ENCODE measurements at regions not wholly inside any gene's neighbourhood (a gene's known extent, or its start where the extent isn't known, plus 50 kb on each side); places are given as distances from the start of the nearest gene placed in this dataset.
"Not testable (repeated sequence)": the region's sequence is repeated elsewhere in the genome, so short reads cannot be mapped to it uniquely, and the experiment has no call there.

DNA sequence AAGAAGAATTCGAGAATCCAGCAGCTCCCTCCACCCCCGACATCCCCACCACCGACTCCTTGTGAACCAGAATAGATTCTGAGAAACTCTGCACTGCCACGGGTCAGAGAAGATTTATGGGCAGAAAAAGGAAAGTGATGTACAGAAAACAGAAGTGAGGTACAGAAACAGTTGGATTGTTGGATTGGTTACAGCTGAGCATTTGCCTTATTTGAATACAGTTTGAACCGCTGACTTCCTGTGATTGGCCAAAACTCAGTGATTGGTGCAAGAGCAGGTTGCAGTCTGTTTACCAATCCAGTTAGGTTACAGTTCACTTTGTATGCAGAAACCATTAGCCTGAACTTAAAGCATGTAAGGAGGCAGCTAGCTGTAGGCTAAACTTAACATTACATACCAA, 131.2 kb upstream of the HDDC2 start:
- DNase-seq: no peak

DNA sequence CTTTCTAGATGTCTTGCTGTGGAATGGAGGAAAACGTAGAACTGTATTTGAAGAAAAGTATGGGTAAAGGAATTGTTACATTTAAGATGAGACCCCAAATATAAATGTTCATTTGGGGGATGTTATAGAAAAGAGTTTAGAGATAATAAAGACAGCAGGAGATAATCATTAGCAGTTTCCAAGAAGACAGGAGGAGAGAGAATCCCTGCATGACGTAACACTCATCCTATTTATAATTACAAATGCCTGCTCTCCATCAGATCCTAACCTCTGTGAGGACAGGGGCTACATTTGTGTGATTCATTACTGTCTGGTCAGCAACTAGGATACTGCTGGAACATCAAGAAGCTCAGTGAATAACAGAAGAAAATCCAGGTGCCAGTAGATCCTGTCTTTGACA, 133.0 kb upstream of the HDDC2 start:
- no peak for DNase-seq

DNA sequence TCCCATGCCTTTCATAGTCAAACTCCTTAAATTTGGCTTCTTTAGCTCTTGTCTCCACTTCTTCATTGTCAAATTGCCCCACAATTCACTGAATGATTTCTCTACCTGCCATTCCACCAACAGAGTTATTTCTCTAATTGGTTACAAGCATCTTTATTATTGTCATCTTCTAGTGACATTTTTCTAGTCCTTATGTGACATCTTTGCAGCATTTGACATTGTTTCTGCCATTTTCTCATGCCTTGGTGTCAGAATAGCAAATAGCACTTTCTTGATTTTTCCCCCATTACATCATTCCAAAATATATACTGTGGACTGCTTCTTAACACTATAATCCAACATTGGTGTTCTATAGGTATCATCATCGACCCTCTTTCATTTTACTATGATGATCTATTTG, 137.7 kb upstream of the HDDC2 start:
- no peak for DNase-seq

DNA sequence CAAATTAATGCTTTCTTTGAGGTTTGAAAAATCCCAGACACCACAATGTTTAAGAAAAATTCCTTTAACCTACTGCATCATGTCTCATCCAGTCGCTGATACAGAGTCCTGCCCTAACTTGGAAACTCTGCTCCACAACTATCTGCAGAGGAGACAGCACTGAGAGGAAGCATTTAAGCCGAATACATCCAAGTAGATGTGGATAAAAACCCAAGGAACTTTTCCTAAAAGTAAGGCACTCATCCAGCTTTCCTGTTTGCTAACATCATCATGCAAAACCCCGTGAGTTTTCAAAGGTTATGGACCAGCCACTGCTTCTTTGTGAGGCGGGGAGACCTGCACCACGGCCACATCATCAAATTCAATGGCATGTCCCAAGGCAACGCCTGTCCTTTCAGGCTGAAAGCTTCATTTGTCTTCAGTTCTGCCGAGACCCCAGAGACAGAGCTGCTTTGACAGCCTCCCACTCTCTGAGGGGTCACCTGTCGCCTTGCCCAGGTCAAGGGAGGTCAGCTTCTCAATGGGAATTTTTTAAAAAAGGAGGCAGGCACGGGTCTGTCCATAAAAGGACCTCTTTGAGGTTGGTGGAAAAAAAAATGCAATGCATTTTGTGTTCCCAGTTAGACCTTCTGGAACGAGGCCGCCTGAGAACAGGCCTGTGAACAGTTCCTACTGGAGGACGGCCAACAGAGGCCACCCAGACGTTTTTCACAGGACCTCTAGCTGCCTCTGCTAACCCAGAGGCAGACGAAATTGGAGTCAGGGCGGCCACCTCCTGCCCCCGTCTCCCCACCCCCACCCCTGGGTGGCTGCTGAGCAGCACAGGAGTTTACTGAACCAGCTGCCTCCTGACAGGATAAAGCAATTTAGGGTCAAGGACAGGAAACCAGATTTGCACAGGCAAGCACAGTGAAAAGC, 142.5 kb upstream of the HDDC2 start:
- no peak for DNase-seq

DNA sequence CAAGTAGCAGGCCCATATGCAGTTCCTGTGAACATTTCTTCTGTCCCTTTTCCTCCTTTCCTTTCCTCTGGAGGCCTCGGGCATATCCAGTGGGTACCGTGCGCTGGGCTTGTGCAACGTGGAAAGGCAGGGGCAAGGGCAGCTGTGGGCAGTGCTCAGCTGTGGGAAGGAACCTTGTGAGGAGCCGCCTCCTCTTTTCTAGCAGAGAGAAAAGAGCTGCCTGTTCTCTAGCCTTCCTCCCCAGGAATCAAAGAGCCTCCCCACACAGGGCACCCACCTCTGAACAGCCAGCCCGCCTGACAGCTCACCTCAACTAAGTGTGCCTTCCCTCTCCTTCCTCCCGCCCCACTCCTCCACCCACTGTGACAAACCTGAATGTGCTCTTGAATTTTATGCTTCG, 143.3 kb upstream of the HDDC2 start:
- DNase-seq: no peak

DNA sequence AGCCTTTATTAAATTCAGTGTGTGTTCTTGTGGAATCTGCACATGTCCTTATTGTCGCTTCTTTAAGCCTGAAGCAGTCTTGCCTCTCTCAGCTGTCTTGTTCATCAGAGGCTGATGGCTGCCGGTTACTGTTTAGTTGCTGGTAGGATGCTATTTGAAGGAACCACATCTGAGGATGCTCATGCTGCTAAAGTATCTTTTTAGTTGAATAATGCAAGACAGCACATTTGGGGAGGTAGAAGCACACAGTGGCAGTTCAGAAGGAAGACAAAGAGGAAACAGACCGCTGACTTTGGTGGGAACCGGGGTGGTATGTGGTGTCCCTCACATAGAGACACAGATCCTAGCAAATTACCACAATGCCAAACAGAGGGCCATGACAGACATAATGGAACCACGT, 144.2 kb upstream of the HDDC2 start:
- DNase-seq: no peak

DNA sequence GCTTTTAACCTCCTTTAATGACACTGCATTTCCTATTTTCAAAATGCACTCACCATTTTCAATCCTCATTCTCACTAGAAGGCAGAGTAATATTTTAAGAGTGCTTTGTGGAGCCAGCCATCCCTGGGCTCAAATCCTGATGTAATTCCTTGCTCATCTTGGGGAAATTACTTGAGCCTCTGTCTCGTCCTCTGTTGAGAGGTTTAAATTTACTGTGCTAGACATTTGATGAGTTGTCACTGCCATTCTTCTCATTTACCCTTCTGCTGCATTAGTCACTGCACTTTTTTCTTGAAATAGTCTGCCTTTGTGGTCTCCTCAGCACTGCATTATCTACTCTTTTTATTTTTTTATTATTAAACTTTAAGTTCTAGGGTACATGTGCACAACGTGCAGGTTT, 150.0 kb upstream of the HDDC2 start:
- no peak for DNase-seq

DNA sequence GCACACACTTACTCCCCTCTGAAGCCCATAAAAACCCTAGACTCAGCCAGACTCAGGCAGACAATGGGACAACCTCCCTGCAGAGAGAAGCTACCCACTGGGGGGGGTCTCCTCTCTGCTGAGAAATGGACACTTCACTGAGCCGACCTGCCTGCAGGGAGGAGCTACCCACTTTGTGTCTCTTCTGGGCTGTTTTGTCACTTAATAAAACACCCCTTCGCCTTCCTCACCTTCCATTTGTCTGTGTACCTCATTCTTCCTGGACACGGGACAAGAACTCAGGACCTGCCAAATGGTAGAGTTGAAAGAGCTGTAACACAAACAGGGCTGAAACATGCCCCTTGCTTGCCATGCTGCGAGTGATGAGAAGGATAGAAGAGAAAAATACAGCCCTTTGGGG, 151.7 kb upstream of the HDDC2 start:
- no peak for DNase-seq

DNA sequence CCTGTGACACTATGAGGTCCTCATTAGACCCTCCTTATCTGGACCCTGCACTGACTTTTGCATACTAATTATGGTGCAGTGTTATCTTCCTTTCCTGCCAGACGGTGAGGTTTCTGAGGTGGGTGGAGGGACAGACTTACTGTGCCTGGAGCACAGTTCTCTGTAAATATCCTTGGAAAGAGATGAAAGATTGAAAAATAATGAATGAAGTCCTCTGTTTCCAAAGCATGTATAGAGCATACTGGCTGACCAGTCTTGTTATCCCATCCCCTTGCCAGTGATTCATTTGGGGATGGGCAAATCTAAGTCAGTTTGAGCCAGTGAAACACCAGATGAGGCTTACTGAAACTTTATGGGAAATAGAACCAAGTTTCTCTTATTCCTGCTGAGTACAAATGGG, 152.6 kb upstream of the HDDC2 start:
- no peak for DNase-seq

DNA sequence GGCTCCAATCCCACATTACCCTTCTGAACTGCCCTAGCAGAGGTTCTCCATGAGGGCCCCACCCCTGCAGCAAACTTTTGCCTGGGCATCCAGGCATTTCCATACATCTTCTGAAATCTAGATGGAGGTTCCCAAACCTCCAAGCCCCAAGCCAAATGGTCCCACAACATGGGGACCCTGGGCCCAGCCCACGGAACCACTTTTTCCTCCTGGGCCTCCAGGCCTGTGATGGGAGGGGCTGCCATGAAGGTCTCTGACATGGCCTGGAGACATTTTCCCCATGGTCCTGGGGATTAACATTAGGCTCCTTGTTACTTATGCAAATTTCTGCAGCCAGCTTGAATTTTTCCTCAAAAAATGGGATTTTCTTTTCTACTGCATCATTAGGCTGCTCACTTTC, 156.7 kb upstream of the HDDC2 start:
- DNase-seq: not testable (repeated sequence)

DNA sequence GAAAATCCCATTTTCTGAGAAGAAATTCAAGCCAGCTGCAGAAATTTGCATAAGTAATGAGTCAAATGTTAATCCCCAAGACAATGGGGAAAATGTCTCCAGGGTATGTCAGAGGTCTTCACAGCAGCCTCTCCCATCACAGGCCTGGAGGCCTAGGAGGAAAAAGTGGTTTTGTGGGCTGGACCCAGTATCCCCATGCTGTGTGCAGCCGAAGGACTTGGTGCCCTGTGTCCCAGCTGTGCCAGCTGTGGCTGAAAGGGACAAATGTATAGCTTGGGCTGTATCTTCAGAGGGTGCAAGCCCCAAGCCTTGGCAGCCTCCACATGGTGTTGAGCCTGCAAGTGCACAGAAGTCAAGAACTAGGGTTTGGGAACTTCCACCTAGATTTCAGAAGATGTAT, 163.6 kb upstream of the HDDC2 start:
- not testable (repeated sequence) for DNase-seq

DNA sequence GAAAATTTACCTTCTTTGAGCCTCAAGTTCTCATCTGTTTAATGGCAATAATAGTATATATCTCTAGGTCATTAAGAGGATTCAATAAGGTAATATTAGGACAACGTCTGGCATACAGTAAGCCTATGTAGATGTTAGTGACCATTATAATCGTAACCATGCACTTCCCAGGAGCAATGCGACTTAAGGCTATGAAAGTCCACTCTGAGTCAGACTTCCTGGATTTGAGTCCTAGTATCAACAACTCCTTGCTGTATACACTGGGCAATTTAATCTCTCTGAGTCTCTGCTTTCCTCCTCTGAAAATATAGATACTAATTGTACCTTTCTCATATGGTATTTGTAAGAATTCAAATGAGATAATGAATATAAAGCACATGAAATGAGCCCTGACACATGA, 168.1 kb upstream of the HDDC2 start:
- no peak for DNase-seq

DNA sequence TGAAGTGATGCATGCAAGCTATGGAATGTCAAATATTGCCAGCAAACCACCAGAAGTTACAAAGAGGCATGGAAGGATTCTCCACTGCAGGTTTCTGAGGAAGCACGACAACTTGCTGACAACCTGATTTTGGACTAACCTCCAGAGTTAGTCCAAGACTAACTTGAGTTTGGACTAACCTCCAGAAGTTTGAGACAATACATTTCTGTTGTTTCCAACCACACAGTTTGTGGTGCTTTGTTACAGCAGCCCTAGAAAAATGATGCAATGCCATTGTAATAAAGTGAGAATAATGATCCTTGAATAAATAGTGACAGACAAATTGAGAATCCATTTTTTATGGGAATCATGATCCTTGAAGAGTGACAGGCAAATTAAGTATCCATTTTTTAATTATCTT, 169.9 kb upstream of the HDDC2 start:
- no peak for DNase-seq

DNA sequence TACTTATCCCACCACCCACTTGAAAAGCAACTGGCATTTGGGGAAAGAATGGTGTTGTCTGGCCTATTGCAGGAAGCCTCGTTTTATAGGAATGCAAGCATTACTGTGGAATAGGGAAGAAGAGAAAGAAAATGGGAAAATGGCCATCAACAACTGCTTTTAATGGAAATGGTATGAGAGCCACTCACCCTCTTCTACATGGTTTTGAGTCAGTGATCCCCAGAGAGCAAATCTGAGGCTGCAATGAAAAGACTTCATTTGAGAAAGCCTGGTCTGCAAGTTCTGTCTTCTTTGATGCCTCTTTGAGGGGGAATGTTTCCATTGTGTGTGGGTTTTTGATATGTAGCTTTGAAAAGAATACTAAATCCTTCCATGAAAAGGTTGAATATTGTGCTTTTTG, 172.3 kb upstream of the HDDC2 start:
- DNase-seq: no peak

DNA sequence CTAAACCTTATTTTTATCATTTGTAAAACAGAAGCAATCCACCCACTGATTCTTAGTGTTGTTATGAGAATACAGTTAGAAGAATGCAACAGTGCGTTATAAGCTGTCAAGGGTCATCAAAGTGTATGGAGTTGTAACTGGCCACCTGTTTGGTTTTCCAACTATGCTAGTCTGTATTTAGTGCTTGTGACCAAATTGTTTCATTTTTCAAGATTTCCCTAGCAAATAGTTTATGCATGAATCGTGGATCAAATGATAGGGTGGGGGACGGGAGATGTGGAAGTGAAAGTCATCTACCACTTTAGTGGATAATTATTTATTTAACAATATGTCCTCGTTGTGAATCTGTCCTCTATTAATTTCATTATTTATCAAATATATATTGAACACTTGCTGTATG, 175.4 kb upstream of the HDDC2 start:
- no peak for DNase-seq

DNA sequence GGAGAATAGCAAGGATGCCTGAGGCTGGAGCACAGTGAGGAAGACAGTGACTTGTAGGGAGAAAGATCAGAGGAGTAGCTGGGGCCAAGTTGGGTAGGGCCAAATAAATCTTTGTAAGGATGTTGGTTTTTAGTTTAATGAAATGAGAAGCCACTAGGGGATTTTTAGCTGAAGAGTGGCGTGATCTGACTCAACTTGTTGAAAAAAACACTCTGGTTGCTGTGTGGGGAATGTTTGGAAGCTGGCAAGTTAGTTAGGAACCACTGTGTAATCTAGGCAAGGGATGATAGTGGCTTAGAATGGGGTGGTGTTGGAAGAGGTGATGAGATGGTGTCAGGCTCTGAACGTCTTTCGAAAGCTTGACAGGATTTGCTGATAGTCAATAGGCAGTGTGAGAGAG, 176.1 kb upstream of the HDDC2 start:
- DNase-seq: no peak

DNA sequence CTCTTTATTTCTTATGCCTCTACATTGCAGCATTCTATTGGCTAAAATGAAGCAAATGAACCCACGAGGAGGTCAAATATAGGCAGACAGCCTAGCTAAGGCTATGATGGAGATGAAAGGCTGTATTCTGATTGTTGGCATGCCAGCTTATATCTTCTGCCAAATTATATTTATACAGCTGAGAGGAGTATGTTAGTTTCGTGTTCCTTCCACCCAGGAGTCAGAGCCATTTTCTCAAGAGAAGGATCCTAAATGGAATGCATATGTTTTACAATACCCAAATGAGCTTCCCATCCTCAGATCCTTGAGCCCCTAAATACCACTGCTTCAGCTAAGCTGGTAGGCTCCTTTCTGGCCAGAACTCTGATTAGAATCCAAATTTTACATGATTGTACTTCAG, 178.4 kb upstream of the HDDC2 start:
- no peak for DNase-seq

DNA sequence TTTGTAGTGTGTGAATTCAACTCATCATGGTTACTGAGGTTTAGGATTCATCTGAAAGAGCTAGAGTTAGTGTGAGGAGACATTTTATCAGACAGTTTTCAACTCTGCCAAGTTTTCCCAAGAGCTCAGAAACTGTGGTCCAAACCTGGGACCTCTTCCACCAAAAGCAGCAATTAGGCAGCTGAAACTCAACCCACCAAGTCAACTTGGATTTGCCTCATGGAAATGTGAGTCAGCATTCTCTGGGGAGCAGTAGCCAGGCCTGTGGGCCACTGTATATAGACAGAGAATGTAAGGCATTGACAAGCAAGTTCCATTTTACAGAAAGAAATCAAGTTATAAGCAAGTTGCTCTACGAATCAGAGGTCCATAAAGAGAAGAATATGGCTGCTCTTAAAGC, 178.8 kb upstream of the HDDC2 start:
- no peak for DNase-seq

DNA sequence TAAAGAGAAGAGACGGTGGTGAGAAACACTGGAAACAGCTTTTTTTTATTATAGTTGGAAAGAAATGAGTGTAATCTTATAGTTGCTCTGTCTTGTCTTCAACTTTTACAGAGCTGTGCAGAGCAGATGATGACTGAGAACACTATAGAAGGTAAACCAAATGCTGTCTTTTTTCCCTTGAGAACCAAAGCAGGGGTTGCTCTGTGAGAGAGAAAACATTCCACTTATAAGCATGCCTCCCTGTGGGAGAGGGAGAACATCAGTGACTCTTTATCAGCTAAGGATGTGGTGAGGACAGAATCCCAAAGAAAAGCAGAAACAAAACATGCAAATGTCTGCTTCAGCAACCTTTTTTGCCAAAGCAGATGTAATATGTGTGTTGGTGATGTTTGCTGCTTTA, 179.3 kb upstream of the HDDC2 start:
- DNase-seq: no peak

DNA sequence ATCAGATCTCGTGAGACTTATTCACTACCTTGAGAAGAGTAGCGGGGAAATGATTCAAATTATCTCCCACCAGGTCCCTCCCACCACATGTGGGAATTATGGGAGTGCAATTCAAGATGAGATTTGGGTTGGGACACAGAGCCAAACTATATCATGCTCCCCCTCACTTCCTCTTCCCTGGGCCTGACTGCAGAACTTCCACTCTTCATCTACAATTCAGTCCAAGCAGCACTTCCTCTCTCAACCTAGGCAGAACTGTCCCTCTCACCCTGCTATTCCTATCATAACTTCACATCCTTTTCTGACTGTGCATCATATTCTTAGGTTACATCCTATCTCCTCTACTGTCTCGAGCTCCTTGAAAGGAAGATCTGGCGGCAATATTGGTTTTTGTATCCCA, 184.0 kb upstream of the HDDC2 start:
- no peak for DNase-seq

DNA sequence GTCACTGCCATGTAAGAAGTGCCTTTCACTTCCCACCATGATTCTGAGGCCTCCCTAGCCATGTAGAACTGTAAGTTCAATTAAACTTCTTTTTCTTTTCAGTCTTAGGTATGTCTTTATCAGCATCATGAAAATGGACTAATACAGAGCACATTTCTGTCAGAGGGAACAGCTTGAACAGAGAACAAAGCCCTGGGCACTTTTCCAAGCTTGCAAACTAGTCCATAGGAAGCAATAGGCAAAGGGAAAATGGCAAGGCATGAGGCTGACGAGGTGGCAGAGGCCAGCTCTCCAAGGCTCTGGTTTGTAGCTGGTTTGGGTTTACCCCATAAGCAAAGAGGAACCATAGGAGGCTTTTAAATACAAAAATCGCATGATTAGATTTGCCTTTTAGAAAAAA, 185.1 kb upstream of the HDDC2 start:
- no peak for DNase-seq

DNA sequence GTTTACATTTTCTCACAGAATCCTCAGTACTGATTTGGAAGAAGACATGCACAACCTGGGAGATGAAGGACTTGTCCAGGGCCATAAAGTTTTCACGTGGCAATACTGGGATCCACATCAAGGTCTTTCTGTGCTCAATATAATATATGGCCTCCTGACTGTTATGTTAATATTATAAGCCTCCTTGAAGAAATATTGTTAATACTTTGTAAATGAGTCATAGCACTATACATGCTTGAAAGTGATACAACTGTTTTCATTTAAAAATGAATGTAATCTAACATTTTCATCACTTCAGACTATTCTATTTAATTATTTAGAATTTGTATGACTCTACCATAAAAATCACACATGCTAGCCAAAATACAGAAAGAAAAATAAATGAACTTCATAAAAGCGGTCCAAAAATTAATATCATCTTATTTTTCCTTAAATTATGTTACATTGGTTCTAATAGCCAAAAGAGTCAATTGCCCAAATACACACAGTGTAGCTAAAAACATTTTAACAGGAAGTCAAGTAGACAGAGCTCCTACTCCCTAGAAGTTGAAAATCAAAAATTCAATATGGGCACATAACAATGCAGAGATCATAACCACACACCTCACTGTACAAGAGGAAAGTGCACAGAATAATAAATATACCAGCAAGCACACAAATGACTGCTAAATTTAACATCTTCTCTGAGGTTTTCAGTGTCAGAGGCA, 188.0 kb upstream of the HDDC2 start:
- no peak for DNase-seq

DNA sequence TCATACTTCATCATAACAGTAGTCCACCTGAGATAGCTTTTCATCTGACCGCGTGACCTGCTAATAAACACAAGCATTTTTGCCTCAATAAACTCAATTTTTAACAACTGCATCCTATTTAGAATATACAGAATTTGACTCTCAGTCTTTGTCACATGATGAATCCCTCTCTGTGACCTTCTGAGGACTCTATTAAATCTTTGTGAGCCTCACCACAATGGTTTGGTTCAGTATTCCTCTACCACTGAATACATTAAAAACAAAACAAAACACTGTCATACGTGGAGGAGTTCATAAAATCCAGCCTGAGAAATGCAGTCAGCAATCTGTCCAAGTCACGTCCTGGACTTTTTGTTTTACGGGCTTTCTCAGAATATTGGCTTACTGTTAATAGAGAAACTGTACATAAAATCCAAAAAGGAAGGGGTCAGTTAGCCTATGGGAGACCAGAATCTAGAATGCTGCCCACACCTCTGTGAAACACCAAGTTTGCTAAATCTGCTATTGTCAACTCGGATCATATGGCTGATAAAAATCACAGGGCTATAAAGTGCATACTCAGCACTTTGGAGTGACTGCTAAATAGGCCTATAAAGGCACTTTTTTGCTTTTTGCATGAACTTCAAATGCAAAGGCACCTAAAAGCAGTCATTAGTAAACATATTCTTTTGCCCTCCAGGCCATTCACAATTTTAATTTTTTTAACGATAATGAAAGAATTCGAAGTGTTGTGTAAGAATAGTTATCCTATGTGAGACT, 190.3 kb upstream of the HDDC2 start:
- no peak for DNase-seq

DNA sequence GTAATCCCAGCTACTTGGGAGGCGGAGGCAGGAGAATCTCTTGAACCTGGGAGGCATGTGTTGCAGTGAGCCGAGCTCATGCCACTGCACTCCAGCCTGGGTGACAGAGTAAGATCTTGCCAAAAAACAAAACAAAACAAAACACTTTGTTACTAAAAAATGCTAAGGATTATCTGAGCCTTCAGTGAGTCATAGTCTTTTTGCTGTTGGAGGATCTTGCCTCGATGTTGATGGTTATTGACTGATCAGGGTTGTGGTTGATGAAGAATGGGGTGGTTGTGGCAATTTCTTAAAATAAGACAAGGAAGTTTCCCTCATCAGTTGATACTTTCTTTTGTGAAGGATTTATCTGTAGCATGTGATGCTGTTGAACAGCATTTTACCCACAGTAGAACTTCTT, 196.8 kb upstream of the HDDC2 start:
- no peak for DNase-seq

Data from eye (tissue), 1 donor.